ENCODE measurements at regions not wholly inside any gene's neighbourhood (a gene's known extent, or its start where the extent isn't known, plus 50 kb on each side); places are given as distances from the start of the nearest gene placed in this dataset.

DNA sequence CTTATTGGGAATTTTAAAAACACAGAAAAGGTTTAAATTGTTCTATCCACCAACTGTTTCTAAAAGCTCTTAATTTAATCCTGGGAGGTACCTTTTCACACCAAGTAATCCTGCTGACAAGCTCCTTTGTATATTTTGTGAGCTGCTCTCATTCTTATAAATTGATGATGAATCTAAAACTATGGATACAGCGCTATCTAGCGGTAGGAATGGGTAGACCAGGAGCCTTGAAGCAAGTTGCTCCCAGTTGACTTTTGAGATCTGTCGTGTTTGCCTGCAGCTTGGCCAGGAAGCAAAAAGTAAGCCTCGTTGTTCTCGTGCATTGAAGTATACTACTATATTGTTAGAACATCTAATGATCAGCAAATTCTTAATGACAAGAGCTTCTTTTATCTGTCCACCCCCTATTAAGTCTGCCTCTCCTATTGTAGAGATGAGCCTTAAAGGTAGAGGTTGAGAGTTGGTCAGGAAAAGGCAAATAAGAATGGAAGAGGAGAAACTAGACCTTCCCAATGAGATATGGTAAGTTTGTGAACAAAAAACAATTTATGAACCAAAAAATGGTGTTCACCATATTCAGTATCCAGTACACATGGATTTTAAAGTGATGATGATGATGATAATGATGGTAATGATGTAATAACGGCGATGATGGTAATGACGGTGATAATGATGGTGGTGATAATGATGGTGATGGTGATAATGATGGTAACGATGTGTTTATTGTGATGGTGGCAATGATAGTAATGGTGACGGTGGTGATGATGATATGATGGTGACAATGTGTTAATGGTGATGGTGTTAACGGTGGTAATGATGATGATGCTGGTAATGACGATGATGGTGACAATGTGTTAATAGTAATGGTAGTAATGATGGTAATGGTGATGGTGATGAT, 212.1 kb upstream of the NCKAP5 start:
- Mint-ChIP-seq H3K4me1 (no peaks in the 10 kb centered on the region), H3K27ac (no peak overlapping the region), H3K9me3 (no peaks in the 10 kb centered on the region), H3K27me3 (peaks cover 2% of the 10 kb centered on the region), H3K4me3 (no peak overlapping the region), H3K36me3 (no peaks in the 10 kb centered on the region)
- no peak for ATAC-seq (ENCODE audit: low read depth)
- peak in 1 of 2 donors; percentile 27 for DNase-seq (ENCODE audit: low spot score in 2 of 2)

DNA sequence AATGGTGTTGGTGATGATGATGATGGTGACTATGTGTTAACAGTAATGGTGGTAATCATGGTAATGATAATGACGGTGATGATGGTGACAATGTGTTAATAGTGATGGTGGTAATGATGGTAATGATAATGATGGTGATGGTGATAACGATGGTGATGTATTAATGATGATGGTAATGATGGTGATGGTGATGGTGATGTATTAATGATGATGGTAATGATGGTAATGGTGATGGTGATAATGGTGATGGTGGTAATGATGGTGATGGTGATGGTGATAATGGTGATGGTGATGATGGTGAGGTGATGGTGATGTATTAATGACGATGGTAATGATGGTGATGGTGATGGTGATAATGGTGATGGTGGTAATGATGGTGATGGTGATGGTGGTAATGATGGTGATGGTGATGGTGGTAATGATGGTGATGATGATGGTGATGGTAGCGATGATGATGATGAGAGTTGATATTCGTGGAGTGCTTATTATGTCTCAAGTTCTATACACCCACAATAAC, 212.8 kb upstream of the NCKAP5 start:
- Mint-ChIP-seq H3K4me3 (no peak overlapping the region), H3K4me1 (no peaks in the 10 kb centered on the region), H3K27me3 (peaks cover 2% of the 10 kb centered on the region), H3K9me3 (no peaks in the 10 kb centered on the region), H3K27ac (no peak overlapping the region), H3K36me3 (no peaks in the 10 kb centered on the region)
- ATAC-seq (ENCODE audit: low read depth) (no peak), DNase-seq (ENCODE audit: low spot score in 2 of 2) (no peak)

DNA sequence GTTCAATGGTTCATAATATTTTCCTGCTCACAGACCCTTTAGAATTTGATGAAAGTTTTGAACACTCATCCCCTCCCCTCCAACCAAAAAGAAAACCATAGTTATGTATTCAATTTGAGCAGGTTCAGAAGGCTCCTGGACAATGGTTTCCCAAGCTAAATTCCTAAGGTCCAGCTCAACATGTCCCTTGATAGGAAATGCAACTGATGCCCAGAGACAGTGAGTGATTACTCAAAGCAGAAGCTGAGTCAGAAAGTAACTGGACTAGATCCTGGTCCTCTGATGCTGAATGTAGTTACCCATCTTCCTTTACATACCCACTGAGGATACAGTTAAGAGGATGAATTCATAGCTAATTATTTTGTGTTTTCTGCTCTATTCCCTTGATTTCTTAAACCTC, 218.9 kb upstream of the NCKAP5 start:
- no peaks in the 10 kb centered on the region for H3K36me3 Mint-ChIP-seq
- ATAC-seq (ENCODE audit: low read depth) (no peak), DNase-seq (ENCODE audit: low spot score in 2 of 2) (no peak)
- H3K9me3 Mint-ChIP-seq: peaks cover 3% of the 10 kb centered on the region
- H3K27me3 Mint-ChIP-seq: peaks cover 8% of the 10 kb centered on the region
- no peaks in the 10 kb centered on the region for H3K4me1 Mint-ChIP-seq
- no peak overlapping the region for H3K27ac Mint-ChIP-seq
- no peak overlapping the region for H3K4me3 Mint-ChIP-seq

DNA sequence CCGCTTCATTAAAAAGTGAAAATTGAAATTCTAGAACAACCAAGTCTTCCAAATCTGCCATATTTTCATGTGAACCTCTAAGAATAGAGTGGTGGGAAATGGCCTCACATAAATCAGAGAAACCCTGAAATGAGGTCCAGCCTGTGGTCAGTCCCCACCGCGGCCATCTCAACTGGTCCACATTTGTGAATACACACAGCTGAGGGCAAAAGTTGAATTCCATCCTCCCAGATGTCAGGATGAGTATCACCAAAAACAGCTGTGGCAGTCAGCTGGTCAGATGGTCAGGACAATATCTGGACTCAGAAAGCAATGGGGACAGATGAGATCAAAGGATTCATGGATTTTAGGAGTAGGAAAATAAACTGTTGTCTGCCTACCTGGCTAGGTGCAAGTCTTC, 219.4 kb upstream of the NCKAP5 start:
- ATAC-seq (ENCODE audit: low read depth) (no peak), DNase-seq (ENCODE audit: low spot score in 2 of 2) (no peak)
- Mint-ChIP-seq H3K4me3 (no peak overlapping the region), H3K9me3 (peaks cover 3% of the 10 kb centered on the region), H3K27me3 (peaks cover 8% of the 10 kb centered on the region), H3K27ac (no peak overlapping the region), H3K4me1 (no peaks in the 10 kb centered on the region), H3K36me3 (no peaks in the 10 kb centered on the region)

DNA sequence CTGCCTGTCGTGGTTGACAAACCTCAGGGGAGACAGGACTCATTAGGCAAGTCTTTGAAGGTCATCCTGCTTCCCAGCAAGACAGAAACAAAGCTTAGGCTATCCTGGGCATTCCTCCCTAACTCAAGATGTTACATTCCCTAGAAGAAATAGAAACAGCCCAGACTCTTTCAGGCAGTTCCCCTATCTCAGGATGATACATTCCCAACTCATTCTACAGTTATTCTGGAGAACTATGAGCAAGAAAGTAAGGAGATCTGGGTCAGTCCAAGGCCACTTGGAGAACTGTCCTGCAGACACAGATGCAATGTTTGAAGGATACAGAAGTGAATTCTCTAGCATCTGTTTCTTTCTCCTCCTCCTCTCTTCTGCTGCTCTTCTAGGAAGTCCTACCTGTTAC, 220.1 kb upstream of the NCKAP5 start:
- no peak for DNase-seq (ENCODE audit: low spot score in 2 of 2)
- Mint-ChIP-seq H3K9me3 (peaks cover 3% of the 10 kb centered on the region), H3K4me1 (no peaks in the 10 kb centered on the region)

DNA sequence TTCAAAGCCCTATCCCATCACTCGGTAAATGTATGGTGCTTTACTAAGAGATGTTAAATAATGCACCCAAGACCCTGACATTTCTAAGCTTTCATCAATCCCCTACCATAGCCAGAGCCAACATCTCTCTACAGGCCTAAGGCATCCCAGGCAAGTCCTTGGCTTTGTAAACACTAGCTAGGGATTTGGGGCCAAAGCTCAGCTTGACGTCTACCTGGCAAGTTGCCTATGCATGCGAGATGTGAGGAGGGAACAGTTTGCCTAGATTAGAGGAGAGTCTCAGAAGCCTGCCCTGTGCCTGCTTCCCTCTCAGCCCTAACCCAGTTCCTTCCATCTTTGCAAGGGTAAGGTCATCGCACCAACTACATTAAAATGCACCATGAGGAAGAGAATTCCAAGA, 221.5 kb upstream of the NCKAP5 start:
- ATAC-seq (ENCODE audit: low read depth): no peak
- H3K9me3 Mint-ChIP-seq: peaks cover 7% of the 10 kb centered on the region
- H3K27me3 Mint-ChIP-seq: peaks cover 6% of the 10 kb centered on the region
- DNase-seq (ENCODE audit: low spot score in 2 of 2): no peak
- H3K4me1 Mint-ChIP-seq: no peaks in the 10 kb centered on the region
- no peak overlapping the region for H3K27ac Mint-ChIP-seq
- peaks cover 2% of the 10 kb centered on the region for H3K36me3 Mint-ChIP-seq
- H3K4me3 Mint-ChIP-seq: no peak overlapping the region

More for the DNA sequence above, 220.1 kb upstream of the NCKAP5 start:
- no peak for ATAC-seq (ENCODE audit: low read depth)
- H3K4me3 Mint-ChIP-seq: no peak overlapping the region
- no peak overlapping the region for H3K27ac Mint-ChIP-seq
- no peaks in the 10 kb centered on the region for H3K36me3 Mint-ChIP-seq
- H3K27me3 Mint-ChIP-seq: peaks cover 6% of the 10 kb centered on the region

DNA sequence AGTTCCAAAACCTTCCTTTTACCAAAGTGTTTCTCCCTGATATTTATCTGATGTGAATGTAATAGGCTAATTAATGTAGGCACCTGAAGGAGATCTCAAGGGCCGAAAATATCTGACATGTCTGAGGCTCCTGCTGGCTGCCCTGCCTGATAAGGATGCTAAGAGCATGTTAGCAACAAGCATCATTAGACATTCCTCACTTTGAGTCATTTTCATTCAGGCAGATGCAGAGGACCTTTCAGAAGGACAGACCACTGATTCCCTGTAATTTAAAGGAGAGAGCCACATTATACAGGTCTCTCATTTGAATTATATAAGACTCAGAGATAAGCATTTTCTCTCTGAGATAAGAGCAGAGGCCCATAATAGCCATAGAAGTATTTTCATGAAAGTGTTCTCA, 222.4 kb upstream of the NCKAP5 start:
- H3K4me3 Mint-ChIP-seq: no peak overlapping the region
- H3K27ac Mint-ChIP-seq: no peak overlapping the region
- H3K4me1 Mint-ChIP-seq: no peaks in the 10 kb centered on the region
- DNase-seq (ENCODE audit: low spot score in 2 of 2): no peak
- H3K36me3 Mint-ChIP-seq: peaks cover 2% of the 10 kb centered on the region
- peaks cover 6% of the 10 kb centered on the region for H3K27me3 Mint-ChIP-seq
- peaks cover 9% of the 10 kb centered on the region for H3K9me3 Mint-ChIP-seq
- no peak for ATAC-seq (ENCODE audit: low read depth)

DNA sequence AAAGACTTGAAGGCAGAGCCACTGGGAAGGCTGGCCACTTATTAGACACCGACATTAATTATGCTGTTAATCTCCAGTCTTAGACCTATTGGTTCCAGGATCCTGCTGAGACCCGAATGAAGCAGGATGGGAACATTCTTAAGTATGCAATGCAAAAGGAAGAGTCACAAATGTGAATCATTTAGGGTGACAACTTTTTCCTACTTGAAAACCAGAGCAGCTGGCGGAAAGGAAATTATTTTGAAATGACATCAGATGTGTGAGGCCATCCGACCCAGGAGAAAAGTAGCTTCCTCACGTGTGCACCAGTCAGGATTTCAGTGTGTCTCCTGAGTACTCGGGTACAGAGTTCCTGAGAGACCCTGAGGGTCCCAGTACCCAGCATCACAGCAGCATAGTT, 222.9 kb upstream of the NCKAP5 start:
- ATAC-seq (ENCODE audit: low read depth): no peak
- Mint-ChIP-seq H3K27me3 (peaks cover 6% of the 10 kb centered on the region), H3K9me3 (peaks cover 11% of the 10 kb centered on the region), H3K4me1 (no peaks in the 10 kb centered on the region), H3K4me3 (no peak overlapping the region), H3K36me3 (peaks cover 2% of the 10 kb centered on the region), H3K27ac (no peak overlapping the region)
- DNase-seq (ENCODE audit: low spot score in 2 of 2): no peak

DNA sequence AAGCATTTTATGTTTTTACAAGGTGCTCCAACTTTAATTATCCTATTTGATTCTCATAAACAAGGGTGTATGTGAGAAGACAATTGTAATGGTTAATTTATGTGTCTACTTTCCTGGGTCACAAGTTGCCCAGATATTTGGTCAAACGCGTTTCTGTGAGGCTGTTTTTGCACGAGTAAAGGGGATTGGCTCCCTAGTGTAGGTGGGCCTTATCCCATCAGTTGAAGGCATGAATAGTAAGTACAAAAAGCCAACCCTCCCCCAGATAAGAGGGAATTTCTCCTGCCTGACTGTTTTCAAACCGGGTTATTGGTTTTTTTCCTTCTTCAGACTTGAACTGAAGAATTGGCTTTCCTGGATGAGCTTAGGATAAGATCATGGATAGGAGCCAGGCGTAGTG, 224.0 kb upstream of the NCKAP5 start:
- no peak for DNase-seq (ENCODE audit: low spot score in 2 of 2)
- Mint-ChIP-seq H3K36me3 (peaks cover 2% of the 10 kb centered on the region), H3K4me3 (no peak overlapping the region), H3K27me3 (peaks cover 6% of the 10 kb centered on the region), H3K9me3 (peaks cover 13% of the 10 kb centered on the region), H3K4me1 (no peaks in the 10 kb centered on the region), H3K27ac (no peak overlapping the region)
- ATAC-seq (ENCODE audit: low read depth): no peak

DNA sequence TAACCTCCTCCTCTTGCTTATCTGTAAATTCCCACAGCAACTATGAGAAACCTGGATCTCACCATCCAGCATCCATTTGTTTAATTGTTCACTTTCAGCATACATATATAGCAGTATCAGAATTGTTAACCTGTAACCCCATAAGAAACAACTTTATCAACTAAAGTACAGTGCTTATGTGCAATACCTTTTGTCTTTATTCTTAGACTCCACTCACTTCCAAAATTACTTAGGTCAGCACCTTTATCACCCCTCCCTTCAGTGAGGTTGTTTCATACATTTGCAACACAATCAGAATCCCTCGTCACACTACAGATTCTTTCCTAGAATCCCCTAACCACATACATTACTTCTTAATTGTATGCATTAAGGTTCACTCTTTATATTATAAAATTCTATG, 225.9 kb upstream of the NCKAP5 start:
- Mint-ChIP-seq H3K27ac (no peak overlapping the region), H3K27me3 (peaks cover 6% of the 10 kb centered on the region), H3K9me3 (peaks cover 14% of the 10 kb centered on the region), H3K4me1 (no peaks in the 10 kb centered on the region), H3K36me3 (peaks cover 2% of the 10 kb centered on the region), H3K4me3 (no peak overlapping the region)
- DNase-seq (ENCODE audit: low spot score in 2 of 2): no peak
- ATAC-seq (ENCODE audit: low read depth): no peak

DNA sequence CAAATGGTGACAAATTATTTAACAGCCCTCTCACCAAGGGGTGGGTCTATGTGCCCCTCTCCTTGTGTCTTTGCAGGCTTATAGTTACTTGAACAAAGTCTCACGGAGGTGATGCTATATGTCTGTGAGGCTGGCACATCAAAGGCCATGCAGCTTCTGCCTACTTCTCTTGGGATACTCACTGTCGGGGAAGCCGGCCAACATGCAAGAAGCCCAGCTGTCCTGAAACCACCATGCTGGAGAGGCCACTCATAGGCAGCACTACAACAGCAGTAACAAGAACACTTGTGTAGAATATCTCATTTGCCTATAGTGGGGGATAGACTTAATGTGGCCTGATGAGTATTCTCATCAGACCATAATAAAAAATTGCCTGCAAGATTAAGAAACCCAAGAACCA, 233.7 kb upstream of the NCKAP5 start:
- DNase-seq (ENCODE audit: low spot score in 2 of 2) (no peak), ATAC-seq (ENCODE audit: low read depth) (no peak)
- H3K4me1 Mint-ChIP-seq: no peaks in the 10 kb centered on the region
- peaks cover 2% of the 10 kb centered on the region for H3K9me3 Mint-ChIP-seq
- H3K36me3 Mint-ChIP-seq: peaks cover 3% of the 10 kb centered on the region
- no peak overlapping the region for H3K4me3 Mint-ChIP-seq
- H3K27me3 Mint-ChIP-seq: peaks cover 6% of the 10 kb centered on the region
- no peak overlapping the region for H3K27ac Mint-ChIP-seq

DNA sequence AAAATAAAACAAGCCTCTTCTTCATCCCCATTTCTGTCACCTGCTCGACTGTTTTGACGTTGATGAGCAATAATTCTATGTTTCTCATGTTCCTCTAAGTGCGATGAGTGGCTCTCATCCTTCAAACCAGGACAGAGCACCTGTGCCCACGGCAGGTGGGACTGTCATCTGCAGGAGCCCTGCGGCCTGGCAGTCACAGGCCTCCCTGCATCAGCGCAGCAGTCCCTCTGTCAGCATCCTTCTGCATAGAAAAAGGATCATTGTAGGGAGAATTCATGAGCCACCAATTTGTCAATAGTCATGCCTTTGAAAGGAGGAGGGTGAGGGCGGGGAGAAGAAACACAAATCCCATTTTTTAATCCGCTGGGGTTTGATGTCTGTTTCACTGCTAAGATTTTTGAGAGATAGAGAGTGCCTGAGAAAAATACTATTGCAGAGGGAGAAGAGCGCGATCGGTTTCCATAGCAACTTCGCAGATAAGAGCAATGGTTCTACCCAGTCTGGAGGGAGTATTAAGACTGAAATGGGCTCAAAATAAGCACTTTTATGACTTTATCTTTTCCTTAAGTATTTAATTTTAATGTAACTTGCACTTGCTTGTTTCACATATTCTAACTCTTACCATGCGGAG, 234.3 kb upstream of the NCKAP5 start:
- H3K27ac Mint-ChIP-seq: no peak overlapping the region
- DNase-seq (ENCODE audit: low spot score in 2 of 2): no peak
- no peak for ATAC-seq (ENCODE audit: low read depth)

DNA sequence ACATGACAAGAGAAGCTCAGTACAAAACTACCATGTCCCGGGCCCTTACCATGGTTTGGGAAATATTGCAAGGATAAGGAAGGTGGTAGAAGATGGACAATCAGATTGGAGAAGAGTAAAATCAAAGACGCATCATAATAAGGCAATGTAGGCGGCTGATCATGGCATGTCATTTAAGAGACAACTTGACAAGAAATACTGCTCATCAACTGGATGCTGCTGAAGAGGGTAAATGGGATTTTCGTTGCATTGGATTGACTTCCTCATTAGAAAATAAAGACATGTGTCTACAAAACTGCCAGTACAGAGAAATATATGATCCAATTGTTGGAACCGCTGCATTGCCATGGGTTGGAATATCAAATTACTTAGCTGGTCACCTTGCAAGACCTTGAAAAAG, 238.3 kb upstream of the NCKAP5 start:
- ATAC-seq (ENCODE audit: low read depth) (no peak), DNase-seq (ENCODE audit: low spot score in 2 of 2) (no peak)
- H3K4me3 Mint-ChIP-seq: no peak overlapping the region
- H3K4me1 Mint-ChIP-seq: peaks cover 17% of the 10 kb centered on the region
- H3K27me3 Mint-ChIP-seq: peaks cover 2% of the 10 kb centered on the region
- peaks cover 21% of the 10 kb centered on the region for H3K36me3 Mint-ChIP-seq
- H3K27ac Mint-ChIP-seq: no peak overlapping the region
- peaks cover 23% of the 10 kb centered on the region for H3K9me3 Mint-ChIP-seq

More for the DNA sequence above, 234.3 kb upstream of the NCKAP5 start:
- Mint-ChIP-seq H3K27me3 (peaks cover 6% of the 10 kb centered on the region), H3K4me1 (no peaks in the 10 kb centered on the region), H3K9me3 (peaks cover 2% of the 10 kb centered on the region), H3K4me3 (no peak overlapping the region), H3K36me3 (peaks cover 3% of the 10 kb centered on the region)

DNA sequence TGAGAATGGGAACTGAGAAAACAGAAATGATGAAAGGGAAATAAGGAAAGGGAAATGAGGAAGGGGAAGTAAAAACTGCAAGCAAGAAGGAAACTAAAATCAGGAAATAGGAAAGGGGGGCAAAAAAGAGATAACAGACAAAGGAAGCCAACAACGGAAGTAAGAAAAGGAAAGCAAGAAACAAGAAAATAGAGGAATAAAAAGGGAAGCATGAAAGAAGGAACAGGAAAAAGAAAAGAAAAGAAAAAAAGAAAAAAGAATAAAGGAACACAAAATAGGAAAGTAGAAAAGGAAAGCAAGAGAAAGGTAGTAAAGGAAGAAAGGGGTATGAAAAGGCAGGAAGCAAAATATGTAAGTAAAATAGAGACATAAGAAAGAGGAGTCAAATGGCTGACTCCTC, 241.2 kb upstream of the NCKAP5 start:
- Mint-ChIP-seq H3K4me1 (peaks cover 23% of the 10 kb centered on the region), H3K27me3 (no peaks in the 10 kb centered on the region), H3K4me3 (no peak overlapping the region), H3K36me3 (peaks cover 22% of the 10 kb centered on the region), H3K9me3 (peaks cover 32% of the 10 kb centered on the region), H3K27ac (peak overlapping the region; percentile 76)
- DNase-seq (ENCODE audit: low spot score in 2 of 2): no peak
- no peak for ATAC-seq (ENCODE audit: low read depth)
